ENCODE measurements at regions not wholly inside any gene's neighbourhood (a gene's known extent, or its start where the extent isn't known, plus 50 kb on each side); places are given as distances from the start of the nearest gene placed in this dataset.

- TF ChIP-seq, protein P1, sequence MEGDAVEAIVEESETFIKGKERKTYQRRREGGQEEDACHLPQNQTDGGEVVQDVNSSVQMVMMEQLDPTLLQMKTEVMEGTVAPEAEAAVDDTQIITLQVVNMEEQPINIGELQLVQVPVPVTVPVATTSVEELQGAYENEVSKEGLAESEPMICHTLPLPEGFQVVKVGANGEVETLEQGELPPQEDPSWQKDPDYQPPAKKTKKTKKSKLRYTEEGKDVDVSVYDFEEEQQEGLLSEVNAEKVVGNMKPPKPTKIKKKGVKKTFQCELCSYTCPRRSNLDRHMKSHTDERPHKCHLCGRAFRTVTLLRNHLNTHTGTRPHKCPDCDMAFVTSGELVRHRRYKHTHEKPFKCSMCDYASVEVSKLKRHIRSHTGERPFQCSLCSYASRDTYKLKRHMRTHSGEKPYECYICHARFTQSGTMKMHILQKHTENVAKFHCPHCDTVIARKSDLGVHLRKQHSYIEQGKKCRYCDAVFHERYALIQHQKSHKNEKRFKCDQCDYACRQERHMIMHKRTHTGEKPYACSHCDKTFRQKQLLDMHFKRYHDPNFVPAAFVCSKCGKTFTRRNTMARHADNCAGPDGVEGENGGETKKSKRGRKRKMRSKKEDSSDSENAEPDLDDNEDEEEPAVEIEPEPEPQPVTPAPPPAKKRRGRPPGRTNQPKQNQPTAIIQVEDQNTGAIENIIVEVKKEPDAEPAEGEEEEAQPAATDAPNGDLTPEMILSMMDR (IDR thresholded peaks at IDR 0.05) = no peak
- no peak for TF ChIP-seq EZH2phosphoT487 (IDR thresholded peaks at IDR 0.05)
Measured at GRCh38 chr20:53764415-53764800, 170.8 kb upstream of the ZNF217 start.

Data from neural progenitor cell (in vitro differentiated cells).